Keratinocyte (primary cell): ENCODE measurements at regions not wholly inside any gene's neighbourhood (a gene's known extent, or its start where the extent isn't known, plus 50 kb on each side); places are given as distances from the start of the nearest gene placed in this dataset.

Experiments
- DNase-seq: peaks from one replicate; pipeline ENCODE4 v3.0.0-alpha.2; 2011; ENCODE audit warnings: low read depth, missing footprints, low spot score
- FAIRE-seq: peaks from 2 replicates; lab custom pipeline; 2011; peaks lifted over from hg19 to GRCh38; lab: Jason Lieb, UNC
- H2AFZ ChIP-seq: 2 replicates; pipeline ENCODE4 v1.6.0; 2012; ENCODE audit warnings: low read length, control low read depth, inconsistent platforms; ENCODE audit not compliant: control insufficient read depth
- H3K27ac ChIP-seq: 2 replicates; pipeline ENCODE4 v1.5.1; 2011; ENCODE audit warnings: low read length; ENCODE audit not compliant: control insufficient read depth, insufficient read depth
- H3K27me3 ChIP-seq: 3 replicates; pipeline ENCODE4 v1.6.0; 2011; ENCODE audit warnings: low read length; ENCODE audit not compliant: control insufficient read depth, insufficient read depth; ENCODE audit errors: extremely low read depth
- H3K36me3 ChIP-seq, 2 experiments: 2 replicates in 1 of 2; 3 replicates in 1 of 2; pipeline ENCODE4 v1.5.1; 2011; ENCODE audit warnings: low read length in 2 of 2, mild to moderate bottlenecking in 1 of 2; ENCODE audit not compliant: control insufficient read depth in 2 of 2, insufficient read depth in 2 of 2; ENCODE audit errors: extremely low read depth in 1 of 2
- H3K4me1 ChIP-seq: 3 replicates; pipeline ENCODE4 v1.5.1; 2011; ENCODE audit warnings: low read length; ENCODE audit not compliant: control insufficient read depth, insufficient read depth; ENCODE audit errors: extremely low read depth
- H3K4me2 ChIP-seq: 3 replicates; pipeline ENCODE4 v1.6.0; 2011; ENCODE audit warnings: low read depth, low read length; ENCODE audit not compliant: control insufficient read depth, insufficient read depth; ENCODE audit errors: extremely low read depth
- H3K4me3 ChIP-seq, 3 experiments: fragments of 200-600 bp in 1 of 3; sonication (generic) in 1 of 3; 2 replicates in 2 of 3; 3 replicates in 1 of 3; pipeline ENCODE4 v1.5.1; 2011 to 2016; ENCODE audit warnings: low read length in 3 of 3, mild to moderate bottlenecking in 3 of 3, control low read depth in 2 of 3, inconsistent platforms in 1 of 3, low read depth in 1 of 3, mixed read lengths in 1 of 3, mixed run types in 1 of 3, moderate library complexity in 1 of 3; ENCODE audit not compliant: control insufficient read depth in 2 of 3, insufficient read depth in 2 of 3; ENCODE audit errors: extremely low read depth in 1 of 3
- H3K79me2 ChIP-seq: 2 replicates; pipeline ENCODE4 v1.6.0; 2012; ENCODE audit warnings: low read length; ENCODE audit not compliant: control insufficient read depth, insufficient read depth
- H3K9ac ChIP-seq: 3 replicates; pipeline ENCODE4 v1.6.0; 2011; ENCODE audit warnings: low read length; ENCODE audit not compliant: control insufficient read depth, insufficient read depth; ENCODE audit errors: extremely low read depth
- H3K9me1 ChIP-seq: 3 replicates; pipeline ENCODE4 v1.6.0; 2011; ENCODE audit warnings: low read length; ENCODE audit not compliant: control insufficient read depth, insufficient read depth; ENCODE audit errors: extremely low read depth
- H3K9me3 ChIP-seq: 2 replicates; pipeline ENCODE4 v1.5.1; 2012; ENCODE audit warnings: low read depth, low read length; ENCODE audit not compliant: control insufficient read depth
- H4K20me1 ChIP-seq: 3 replicates; pipeline ENCODE4 v1.6.0; 2011; ENCODE audit warnings: low read length; ENCODE audit not compliant: control insufficient read depth, insufficient read depth; ENCODE audit errors: extremely low read depth
- EZH2 ChIP-seq: IDR thresholded peaks from one replicate; pipeline ENCODE4 v1.6.1; 2012; ENCODE audit warnings: inconsistent platforms, mild to moderate bottlenecking, low read length, moderate library complexity
- dilution Hi-C: fragments of 300-500 bp; cut with MboI; formaldehyde crosslinking; loops from one replicate; pipeline ENCODE4 v1.7.0; 2020; ENCODE audit warnings: low sequenced_read_pairs; ENCODE audit not compliant: extremely low pct_ligation_motif_present
- TF ChIP-seq, protein P1 (sequence below), 3 experiments: IDR thresholded peaks in 1 of 3; conservative IDR thresholded peaks in 1 of 3; optimal IDR thresholded peaks in 1 of 3; 2 replicates in 2 of 3; 3 replicates in 1 of 3; pipeline versions ENCODE3 to v1.5.1; 2011; ENCODE audit warnings: low read length in 3 of 3, mild to moderate bottlenecking in 3 of 3, moderate library complexity in 2 of 3, control low read depth in 1 of 3, inconsistent platforms in 1 of 3; ENCODE audit not compliant: insufficient read depth in 2 of 3; ENCODE audit errors: extremely low read depth in 1 of 3

- no peak overlapping the region for H3K27ac ChIP-seq
- no peaks in the 10 kb centered on the region for H4K20me1 ChIP-seq
- peaks cover 8% of the 10 kb centered on the region for H3K4me1 ChIP-seq
- no peaks in the 10 kb centered on the region for H3K27me3 ChIP-seq
- H3K9me3 ChIP-seq = no peaks in the 10 kb centered on the region
- no peak overlapping the region for H3K4me3 ChIP-seq
- H3K79me2 ChIP-seq = no peaks in the 10 kb centered on the region
- H3K9me1 ChIP-seq = no peaks in the 10 kb centered on the region
- no peak overlapping the region for H3K4me2 ChIP-seq
- DNase-seq (peak; percentile 56), FAIRE-seq (peak; percentile 95)
- H2AFZ ChIP-seq = no peak overlapping the region
- no peak for TF ChIP-seq EZH2
- TF ChIP-seq, protein P1, sequence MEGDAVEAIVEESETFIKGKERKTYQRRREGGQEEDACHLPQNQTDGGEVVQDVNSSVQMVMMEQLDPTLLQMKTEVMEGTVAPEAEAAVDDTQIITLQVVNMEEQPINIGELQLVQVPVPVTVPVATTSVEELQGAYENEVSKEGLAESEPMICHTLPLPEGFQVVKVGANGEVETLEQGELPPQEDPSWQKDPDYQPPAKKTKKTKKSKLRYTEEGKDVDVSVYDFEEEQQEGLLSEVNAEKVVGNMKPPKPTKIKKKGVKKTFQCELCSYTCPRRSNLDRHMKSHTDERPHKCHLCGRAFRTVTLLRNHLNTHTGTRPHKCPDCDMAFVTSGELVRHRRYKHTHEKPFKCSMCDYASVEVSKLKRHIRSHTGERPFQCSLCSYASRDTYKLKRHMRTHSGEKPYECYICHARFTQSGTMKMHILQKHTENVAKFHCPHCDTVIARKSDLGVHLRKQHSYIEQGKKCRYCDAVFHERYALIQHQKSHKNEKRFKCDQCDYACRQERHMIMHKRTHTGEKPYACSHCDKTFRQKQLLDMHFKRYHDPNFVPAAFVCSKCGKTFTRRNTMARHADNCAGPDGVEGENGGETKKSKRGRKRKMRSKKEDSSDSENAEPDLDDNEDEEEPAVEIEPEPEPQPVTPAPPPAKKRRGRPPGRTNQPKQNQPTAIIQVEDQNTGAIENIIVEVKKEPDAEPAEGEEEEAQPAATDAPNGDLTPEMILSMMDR (optimal IDR thresholded peaks at IDR 0.05 in 1 of 3, IDR thresholded peaks at IDR 0.05 in 1 of 3, conservative IDR thresholded peaks at IDR 0.05 in 1 of 3; ENCODE audit: extremely low read depth in 1 of 3, insufficient read depth in 2 of 3, low read length in 3 of 3) = no peak
- no peaks in the 10 kb centered on the region for H3K36me3 ChIP-seq
- no peak overlapping the region for H3K9ac ChIP-seq
- dilution Hi-C loops = no loop called here
These were observed 123.4 kb upstream of the MAN2A1 start for GRCh38 chr5:109566361-109566760.

DNA sequence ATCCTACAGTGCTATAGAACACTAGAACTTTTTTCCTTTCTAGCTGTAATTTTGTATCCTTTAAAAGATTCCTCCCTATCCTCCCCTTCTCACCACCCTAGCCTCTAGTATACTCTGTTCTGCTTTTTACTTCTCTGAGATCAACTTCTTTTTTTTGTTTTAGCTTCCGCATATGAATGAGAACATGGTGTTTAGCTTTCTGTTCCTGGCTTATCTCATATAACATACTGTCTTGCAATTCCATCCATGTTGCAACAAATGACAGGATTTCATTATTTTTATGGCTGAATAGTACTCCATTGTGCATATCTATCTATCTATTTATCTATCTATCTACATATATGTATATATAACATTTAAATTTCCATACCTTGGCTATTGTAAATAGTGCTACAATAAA lies 126.0 kb upstream of the MAN2A1 start:
- Histone ChIP-seq H3K27me3 (no peaks in the 10 kb centered on the region), H3K4me3 (no peak overlapping the region), H3K27ac (no peak overlapping the region), H2AFZ (no peak overlapping the region), H3K4me2 (no peak overlapping the region), H3K9me3 (no peaks in the 10 kb centered on the region), H3K9ac (no peak overlapping the region), H3K79me2 (no peaks in the 10 kb centered on the region), H3K9me1 (no peaks in the 10 kb centered on the region), H3K4me1 (peaks cover 8% of the 10 kb centered on the region), H4K20me1 (no peaks in the 10 kb centered on the region), H3K36me3 (no peaks in the 10 kb centered on the region)
- DNase-seq (no peak), FAIRE-seq (no peak)
- dilution Hi-C loops = no loop called here
- no peak for TF ChIP-seq EZH2
- TF ChIP-seq, protein P1 (optimal IDR thresholded peaks at IDR 0.05 in 1 of 3, IDR thresholded peaks at IDR 0.05 in 1 of 3, conservative IDR thresholded peaks at IDR 0.05 in 1 of 3; ENCODE audit: extremely low read depth in 1 of 3, insufficient read depth in 2 of 3, low read length in 3 of 3) = no peak
